Endothelial cell of umbilical vein (primary cell): ENCODE measurements at regions not wholly inside any gene's neighbourhood (a gene's known extent, or its start where the extent isn't known, plus 50 kb on each side); places are given as distances from the start of the nearest gene placed in this dataset.

Experiments used
- CTCF ChIP-seq, 2 donors: IDR thresholded peaks; 1 replicate in 1 of 2; 2 replicates in 1 of 2; pipeline ENCODE4 v1.5.1; 2011; ENCODE audit warnings: low read length in 2 of 2, mild to moderate bottlenecking in 2 of 2, moderate library complexity in 2 of 2, control low read depth in 1 of 2, inconsistent platforms in 1 of 2, low read depth in 1 of 2; ENCODE audit not compliant: insufficient read depth in 1 of 2; ENCODE audit errors: extremely low read depth in 1 of 2
- POLR2AphosphoS5 ChIP-seq: IDR thresholded peaks from 2 replicates; pipeline ENCODE4 v1.6.1; 2012; ENCODE audit warnings: low read depth, mild to moderate bottlenecking, control low read depth, low read length, moderate library complexity; ENCODE audit not compliant: insufficient read depth

- TF ChIP-seq CTCF (IDR thresholded peaks at IDR 0.05; ENCODE audit: extremely low read depth in 1 of 2, insufficient read depth in 1 of 2, low read depth in 1 of 2, low read length in 2 of 2) (no peak), POLR2AphosphoS5 (no peak)
These were observed 282.6 kb upstream of the NDST4 start for GRCh38 chr4:115396034-115396433.
